SK-N-SH treated with all-trans-retinoic acid at 6 μM for 48 hours (cell line): ENCODE measurements at regions not wholly inside any gene's neighbourhood (a gene's known extent, or its start where the extent isn't known, plus 50 kb on each side); places are given as distances from the start of the nearest gene placed in this dataset.

Source experiments
- SNAI2 ChIP-seq: fragments of 250-450 bp; sonication (Bioruptor Pico); IDR thresholded peaks from 2 replicates; pipeline ENCODE4 v1.5.0; 2020; ENCODE audit warnings: mild to moderate bottlenecking, moderate library complexity
- ZFP3 ChIP-seq: fragments of 250-450 bp; sonication (Bioruptor Pico); IDR thresholded peaks from 2 replicates; pipeline ENCODE4 v1.5.0; 2020; ENCODE audit warnings: mild to moderate bottlenecking, moderate library complexity

GRCh38 chr12:113732916-113733315 lies 233.2 kb downstream of the RBM19 start:
- TF ChIP-seq ZFP3 (CRISPR knock-in tag), result no peak
- TF ChIP-seq SNAI2 (CRISPR knock-in tag), result no peak
